GM21515 (cell line): ENCODE measurements at regions not wholly inside any gene's neighbourhood (a gene's known extent, or its start where the extent isn't known, plus 50 kb on each side); places are given as distances from the start of the nearest gene placed in this dataset.
"Not testable (repeated sequence)": the region's sequence is repeated elsewhere in the genome, so short reads cannot be mapped to it uniquely, and the experiment has no call there.

ENCODE experiments used
- ATAC-seq: cut with Tn5 transposase; IDR thresholded peaks from one replicate; pipeline ENCODE4 v1.9.1; 2021; ENCODE audit not compliant: unreplicated experiment

GRCh38 chr7:86375602-86376001 is 268.1 kb upstream of the GRM3 start:
- ATAC-seq: not testable (repeated sequence)

GRCh38 chr7:86372262-86372661 is 271.4 kb upstream of the GRM3 start:
- ATAC-seq: no peak

GRCh38 chr7:86366946-86367345 is 276.8 kb upstream of the GRM3 start:
- no peak for ATAC-seq

- ATAC-seq: not testable (repeated sequence)
These were observed 303.3 kb upstream of the GRM3 start for GRCh38 chr7:86340407-86340806.

- ATAC-seq: no peak
These were observed 304.7 kb upstream of the GRM3 start for GRCh38 chr7:86339051-86339450.

GRCh38 chr7:86328801-86329433 is 314.8 kb upstream of the GRM3 start:
- no peak for ATAC-seq

GRCh38 chr7:86326847-86327246 is 316.9 kb upstream of the GRM3 start:
- ATAC-seq: no peak

- no peak for ATAC-seq
These were observed 322.8 kb upstream of the GRM3 start for GRCh38 chr7:86320889-86321288.

GRCh38 chr7:86320341-86320740 is 323.4 kb upstream of the GRM3 start:
- no peak for ATAC-seq

GRCh38 chr7:86313842-86314241 is 329.9 kb upstream of the GRM3 start:
- ATAC-seq: no peak

GRCh38 chr7:86301301-86301700 is 342.4 kb upstream of the GRM3 start:
- no peak for ATAC-seq

GRCh38 chr7:86295526-86295925 is 348.2 kb upstream of the GRM3 start:
- ATAC-seq: no peak

- ATAC-seq: no peak
These were observed 361.6 kb upstream of the GRM3 start for GRCh38 chr7:86282014-86282682.

- no peak for ATAC-seq
These were observed 363.6 kb upstream of the GRM3 start for GRCh38 chr7:86280150-86280549.

GRCh38 chr7:86262781-86263180 is 380.9 kb upstream of the GRM3 start:
- no peak for ATAC-seq

- no peak for ATAC-seq
These were observed 385.8 kb upstream of the GRM3 start for GRCh38 chr7:86257894-86258293.

GRCh38 chr7:86252406-86252805 is 391.3 kb upstream of the GRM3 start:
- no peak for ATAC-seq

GRCh38 chr7:86248977-86249376 is 394.7 kb upstream of the GRM3 start:
- ATAC-seq: no peak

GRCh38 chr7:86243171-86243570 is 400.5 kb upstream of the GRM3 start:
- ATAC-seq: no peak

- ATAC-seq: no peak
These were observed 417.5 kb upstream of the GRM3 start for GRCh38 chr7:86226191-86226590.

GRCh38 chr7:86222806-86223205 is 420.9 kb upstream of the GRM3 start:
- no peak for ATAC-seq

- no peak for ATAC-seq
These were observed 429.0 kb upstream of the GRM3 start for GRCh38 chr7:86214734-86215133.

GRCh38 chr7:86212976-86213375 is 430.7 kb upstream of the GRM3 start:
- no peak for ATAC-seq
